Stimulated activated naive CD4-positive, alpha-beta T cell (primary cell): ENCODE measurements at regions not wholly inside any gene's neighbourhood (a gene's known extent, or its start where the extent isn't known, plus 50 kb on each side); places are given as distances from the start of the nearest gene placed in this dataset.

Experiments used
- DNase-seq, 6 experiments: peaks; one replicate each; lab custom pipeline; 2025; lab: John Stamatoyannopoulos, UW

DNA sequence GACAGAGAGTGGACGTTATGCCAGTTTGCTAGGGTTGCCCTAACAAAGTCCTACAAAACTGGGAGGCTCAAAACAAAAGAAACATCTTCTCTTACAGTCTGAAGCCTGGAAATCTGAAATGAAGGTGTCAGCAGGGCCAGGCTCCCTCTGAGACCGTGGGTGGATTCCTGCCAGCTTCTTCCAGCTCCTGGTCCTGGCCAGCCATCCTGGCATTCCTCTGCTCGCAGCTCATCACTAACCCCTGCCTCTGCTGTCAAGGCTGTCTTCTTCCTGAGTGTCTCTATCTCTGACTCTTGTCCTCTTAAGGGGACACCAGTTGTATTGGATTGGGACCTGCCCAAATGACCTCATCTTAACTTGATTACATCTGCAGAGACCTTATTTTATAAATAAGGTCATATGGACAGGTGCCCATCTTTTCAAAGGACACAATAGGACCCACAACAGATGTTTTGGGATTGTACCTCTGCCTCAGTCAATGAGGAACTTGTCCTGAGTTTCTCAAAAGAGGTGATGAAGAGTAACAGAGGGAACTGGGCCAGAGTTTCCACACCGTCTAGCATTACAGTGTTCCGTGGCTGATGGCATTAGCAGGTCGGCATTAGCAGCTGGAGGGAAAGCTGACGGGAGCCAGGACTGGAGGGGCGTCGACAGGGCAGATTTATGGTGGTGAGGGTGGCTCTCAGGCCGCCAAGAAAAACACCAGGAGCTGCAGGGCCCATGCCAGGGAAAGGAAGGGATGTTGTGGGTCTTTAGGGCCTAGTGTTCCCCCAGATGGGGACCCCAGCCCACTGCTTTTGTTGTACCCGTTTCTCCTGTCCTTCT, 157.3 kb downstream of the TBXT start:
- DNase-seq, result no peak

DNA sequence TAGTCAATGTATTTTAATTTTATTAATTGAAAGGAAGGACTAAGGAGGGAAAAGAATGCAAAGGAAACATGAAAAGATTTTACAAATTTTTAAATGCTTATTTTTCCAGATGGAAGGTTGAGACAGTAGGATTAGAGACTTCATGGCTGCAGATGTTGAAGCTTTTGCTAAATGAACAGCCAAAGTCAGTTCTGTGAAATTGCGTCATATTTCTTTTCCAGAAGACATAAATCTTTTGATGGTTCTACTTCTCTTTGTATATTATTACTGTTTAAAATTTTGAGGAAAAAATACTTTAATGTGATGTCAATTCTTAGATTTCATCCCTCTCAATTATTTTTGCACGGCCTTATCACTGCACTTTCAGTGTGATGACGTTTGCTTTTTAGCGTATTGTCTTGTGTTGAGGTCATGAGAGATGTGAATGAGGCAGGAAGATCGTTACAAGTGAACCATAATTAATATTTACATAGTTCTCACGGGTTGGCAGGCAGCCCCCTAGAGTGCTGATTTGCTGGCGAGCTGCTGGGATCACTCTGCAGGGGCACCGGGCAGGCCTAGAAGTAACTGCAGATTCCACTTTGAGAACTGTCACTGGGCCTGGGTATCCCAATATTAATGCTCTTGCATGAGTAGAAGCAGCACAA, 158.1 kb downstream of the TBXT start:
- no peak for DNase-seq

DNA sequence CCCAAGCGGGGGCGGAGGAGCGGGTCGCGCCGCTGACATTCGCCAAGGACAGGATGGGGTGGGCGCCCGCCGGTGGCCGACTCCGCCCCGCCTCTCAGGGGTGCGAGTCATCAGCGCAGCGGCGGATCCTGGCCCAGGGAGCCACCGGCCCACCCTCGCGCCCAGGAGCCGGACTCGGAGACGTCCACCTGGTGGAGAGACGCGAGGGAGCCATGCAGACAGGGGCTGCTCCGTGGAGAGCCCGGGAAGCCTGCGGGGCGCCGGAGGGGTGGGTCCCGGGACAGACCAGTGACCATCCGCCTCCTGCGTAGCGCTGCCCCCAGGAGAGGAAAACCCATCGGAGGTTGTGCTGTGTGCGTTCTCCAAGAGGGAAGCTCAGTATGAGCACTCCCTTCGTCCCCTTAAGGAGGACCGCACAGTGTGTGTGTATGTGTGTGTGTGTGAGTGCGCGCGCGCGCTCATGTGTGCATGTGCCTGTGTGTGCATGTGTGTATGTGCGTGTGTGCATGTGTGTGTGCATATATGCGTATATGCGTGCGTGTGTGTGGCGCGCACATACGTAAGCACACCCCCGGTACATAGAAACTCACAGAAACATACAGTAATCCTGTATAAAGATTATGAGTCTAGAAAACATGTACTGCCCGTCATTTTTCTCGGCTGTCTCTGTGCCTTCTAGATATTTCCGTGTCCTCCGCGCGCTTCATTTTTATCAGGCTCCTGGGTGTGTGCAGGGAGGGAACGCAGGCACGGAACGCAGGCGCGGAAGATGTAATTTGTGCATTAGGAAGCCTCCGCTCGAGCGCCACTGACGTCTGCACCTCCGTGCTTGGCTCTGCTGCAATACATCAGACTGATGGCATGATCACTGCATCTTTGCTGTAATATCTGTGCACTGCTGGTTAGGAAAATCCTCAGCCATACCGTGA, 158.9 kb downstream of the TBXT start:
- DNase-seq, result no peak

DNA sequence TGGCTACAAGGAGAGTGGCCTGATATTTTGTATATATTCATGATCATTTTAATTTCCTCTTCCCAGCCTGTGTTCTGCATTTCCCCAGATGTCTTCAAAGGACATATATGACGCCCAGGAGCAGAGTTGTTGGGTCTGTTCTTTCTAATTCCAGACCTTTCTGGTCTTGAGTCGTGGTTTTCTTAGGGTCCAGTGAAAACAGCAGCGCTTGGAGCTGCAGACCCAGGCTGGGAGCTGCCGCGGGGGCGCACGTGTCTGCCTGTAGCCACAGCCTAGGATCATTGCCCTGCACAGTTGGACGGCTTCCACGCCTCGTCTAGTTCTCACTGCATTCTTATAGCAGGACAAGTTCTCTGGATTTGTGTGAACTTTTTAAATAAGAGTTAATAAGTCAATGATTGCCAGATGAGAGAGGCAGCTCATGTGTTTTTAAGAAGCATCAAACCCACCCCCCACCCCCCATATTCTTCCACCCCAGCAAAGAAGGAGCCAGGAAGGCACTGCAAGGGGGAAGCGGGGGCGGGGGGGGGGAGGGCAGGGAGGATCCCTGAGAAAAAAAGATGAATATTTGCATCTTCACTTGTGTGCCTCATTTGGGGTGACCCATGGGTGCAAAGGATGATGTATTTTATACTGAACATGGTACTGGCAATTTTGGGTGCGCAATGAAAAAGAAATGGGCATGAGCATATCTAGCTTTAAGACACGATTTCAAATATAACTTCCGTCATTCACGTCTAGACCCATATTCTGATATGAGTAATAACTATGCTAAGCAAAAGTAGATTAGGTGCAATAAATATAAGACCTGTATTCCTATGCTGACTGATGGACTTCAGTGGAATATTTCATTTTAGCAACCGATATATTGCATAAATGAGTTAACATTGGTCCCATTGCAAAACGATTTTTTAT, 160.0 kb downstream of the TBXT start:
- DNase-seq, result no peak

DNA sequence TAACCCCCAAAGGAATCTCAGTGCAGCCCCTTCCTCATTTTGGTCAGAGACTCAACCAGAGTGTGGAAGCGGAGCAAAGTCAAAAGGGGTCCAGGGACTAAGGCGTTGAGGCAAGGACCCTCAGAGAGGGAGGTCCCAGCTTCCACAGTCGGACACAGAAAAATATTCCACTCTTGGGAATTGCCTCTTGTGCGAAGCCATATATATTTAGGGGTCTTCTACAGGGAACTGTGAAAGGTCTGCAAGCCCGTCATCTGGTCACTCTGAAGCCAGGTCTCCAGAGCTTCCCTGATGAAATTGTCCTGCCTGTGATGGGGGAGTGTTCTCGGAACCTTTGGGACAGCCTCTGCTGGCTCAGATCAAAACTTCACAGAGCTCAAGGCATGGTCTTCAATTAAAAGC, 160.8 kb downstream of the TBXT start:
- no peak for DNase-seq

DNA sequence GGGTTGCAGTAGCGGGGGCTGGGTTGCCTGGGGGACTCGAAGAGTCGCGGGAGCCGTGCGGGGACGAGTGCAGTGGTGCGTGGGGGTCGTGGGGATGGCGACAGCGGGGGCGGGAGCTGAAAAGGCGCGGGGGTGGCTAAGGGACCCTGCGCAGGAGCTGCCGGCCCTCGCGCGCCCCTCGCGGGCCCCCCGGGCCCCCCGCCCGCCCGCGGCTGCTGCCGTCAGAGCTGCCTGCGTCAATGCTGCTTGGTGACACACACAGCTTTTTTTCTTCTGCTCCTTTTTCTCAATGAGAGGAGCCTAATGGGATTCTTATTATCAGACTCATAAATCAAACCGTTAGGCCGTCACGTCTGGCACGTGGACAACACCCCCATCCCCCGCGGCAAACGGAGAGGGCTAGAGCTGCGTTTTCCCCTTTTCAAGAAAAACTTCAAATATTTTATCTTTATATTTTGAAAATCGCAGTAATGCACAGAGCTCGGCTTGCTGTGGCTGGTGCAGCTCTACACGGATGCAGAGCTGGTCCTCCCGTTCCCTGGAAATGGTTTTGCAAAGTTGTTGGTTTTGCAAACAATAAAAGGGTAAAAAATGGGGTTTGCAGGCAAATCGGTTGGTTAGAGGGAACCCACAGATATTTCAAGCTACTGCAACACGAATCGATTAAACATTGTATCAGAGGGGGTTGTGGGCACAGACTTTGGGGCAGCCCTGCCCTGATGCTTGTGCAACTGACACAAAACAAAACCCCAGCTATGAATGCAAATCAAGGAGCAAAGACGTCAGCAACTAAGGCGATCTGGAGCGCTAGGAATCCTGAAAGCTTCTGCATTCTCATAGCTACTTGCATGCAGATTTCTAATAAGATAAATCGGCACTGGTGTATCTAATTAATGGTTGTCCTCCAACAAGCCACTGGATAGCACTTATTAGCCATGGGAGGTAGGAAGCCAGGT, 161.4 kb downstream of the TBXT start:
- no peak for DNase-seq

DNA sequence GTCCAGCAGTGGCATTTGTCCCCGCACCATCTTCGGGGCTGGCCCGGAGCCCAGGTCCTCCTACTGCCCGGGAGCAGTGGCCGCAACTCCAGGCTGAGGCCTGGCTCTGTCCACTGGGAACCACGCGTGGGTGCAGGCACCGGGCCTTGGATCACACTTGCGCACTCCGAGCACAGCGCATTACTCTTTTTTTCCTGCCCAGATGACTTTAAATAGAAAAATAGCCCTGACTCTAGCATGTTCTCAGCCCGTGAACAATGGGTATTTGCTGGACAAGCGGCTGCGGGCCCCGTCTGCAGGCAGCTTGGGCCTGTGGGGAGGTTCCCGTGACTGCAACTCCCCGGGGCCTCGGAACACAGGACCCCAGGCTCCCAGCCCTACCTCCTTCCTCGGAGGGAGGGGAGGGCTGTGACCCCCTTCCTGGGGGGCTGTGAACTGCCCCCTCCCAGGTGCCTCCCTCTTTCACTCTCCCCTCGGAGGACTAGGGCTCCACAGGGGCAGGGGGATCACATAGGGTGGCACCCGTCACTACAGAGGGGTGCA, 162.2 kb downstream of the TBXT start:
- DNase-seq, result no peak

DNA sequence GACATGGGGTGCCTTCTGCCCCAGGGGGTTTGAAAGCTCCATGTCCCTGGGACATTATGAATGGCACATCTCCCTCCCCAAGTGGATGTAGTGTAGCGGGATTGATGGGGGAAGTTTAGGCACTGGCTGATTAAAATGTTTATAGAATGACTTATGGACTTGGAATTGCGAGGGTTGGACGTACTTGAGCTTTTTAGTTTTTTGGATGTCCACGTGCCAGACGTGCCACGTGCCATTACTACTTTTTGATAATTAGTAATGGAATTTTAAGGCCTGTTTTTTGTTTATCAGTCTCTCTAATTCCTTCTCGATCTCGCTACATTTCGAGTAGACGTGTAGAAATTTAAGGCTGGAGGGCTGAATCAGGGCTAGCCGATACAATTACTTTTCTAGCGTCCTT, 162.8 kb downstream of the TBXT start:
- DNase-seq, result no peak

DNA sequence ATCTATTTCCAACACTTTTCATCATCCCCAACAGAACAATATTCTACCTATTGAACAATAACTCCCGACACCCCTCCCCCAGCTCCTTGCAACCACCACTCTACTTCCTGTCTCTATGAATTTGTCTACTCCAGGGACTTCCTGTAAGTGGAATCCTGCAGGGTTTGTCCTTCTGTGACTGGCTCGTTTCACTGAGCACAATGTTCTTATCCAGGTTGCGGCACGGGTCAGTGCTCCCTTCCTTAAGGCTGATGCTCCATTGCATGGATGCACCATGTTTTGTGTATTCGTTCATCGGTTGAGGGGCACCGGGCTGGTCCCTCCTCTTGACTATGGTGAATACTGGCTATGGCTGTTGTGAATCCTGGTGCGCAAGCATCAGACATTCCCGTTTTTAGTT, 163.2 kb downstream of the TBXT start:
- no peak for DNase-seq

DNA sequence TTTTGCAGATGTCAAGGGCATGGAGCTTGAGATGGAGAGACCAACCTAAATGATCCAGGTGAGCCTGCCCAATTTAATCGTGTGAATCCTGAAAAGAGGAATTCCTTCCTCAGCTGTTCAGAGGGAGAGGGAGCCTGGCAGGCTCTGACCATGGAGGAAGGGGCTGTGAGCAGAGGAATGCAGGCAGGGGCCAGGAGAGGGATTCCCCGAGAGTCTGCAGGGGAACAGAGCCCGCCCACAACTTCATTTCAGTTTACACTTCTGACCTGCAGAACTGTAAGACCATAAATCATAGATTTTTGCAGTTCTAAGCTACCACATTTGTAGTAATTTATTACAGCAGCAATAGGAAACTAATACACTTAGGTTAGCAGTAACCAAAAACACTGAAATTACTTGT, 164.1 kb downstream of the TBXT start:
- no peak for DNase-seq

DNA sequence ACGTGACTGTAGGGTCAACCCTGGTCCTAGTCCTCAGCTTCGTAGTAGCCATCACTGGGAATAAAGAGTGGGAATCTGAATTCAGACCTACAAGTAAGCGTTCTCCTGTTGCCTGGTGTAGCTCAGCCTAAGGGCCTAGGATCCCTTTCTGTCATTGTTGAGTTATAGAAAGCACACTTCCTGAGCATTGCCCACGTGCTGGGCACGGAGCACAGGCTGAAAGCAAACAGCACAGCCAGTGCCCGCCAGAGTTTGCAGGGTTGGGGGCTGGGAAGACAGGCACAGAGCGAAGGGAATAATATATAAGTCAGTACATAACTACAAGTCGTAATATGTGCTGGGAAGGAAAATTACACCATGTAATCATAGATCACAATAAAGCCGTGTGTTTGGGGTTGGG, 166.3 kb downstream of the TBXT start:
- DNase-seq, result no peak

DNA sequence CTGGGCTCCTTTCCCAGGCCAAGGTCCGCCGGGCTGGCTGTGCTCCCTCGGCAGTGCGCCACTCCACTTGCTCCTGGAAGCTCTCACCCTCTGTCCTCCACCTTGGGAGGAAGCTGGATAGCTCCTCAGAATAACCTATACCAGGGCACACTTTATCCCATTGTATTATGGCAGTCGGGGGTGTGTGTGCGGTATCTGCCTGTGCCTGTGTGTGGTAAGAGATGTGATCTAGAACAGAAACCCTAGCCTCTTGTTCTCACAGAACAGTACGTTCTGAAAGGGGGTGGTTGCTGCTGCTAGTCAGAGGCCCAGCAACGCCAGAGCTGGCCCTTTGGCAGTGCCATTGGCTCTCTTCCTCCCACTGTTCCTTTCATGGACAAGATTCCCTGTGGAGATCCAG, 168.4 kb downstream of the TBXT start:
- no peak for DNase-seq

DNA sequence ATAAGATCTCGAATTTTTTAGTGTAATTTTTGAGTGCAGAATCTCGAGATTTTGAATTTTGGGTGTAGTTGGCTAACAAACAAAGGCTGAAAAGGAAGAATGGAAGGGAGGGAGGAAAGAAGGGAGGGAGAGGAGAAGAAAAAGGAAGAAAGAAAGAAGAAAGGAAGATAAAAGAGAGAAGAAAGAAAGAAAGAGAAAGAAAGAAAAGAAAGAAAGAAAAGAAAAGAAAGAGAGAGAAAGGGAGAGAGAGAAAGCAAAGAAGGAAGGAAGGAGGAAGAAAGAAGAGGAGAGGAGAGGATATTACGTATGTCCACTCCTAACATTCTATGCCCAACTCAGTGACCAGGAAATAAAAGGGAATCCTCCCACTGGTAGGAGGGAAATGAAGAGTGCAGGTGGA, 169.6 kb downstream of the TBXT start:
- DNase-seq, result no peak

DNA sequence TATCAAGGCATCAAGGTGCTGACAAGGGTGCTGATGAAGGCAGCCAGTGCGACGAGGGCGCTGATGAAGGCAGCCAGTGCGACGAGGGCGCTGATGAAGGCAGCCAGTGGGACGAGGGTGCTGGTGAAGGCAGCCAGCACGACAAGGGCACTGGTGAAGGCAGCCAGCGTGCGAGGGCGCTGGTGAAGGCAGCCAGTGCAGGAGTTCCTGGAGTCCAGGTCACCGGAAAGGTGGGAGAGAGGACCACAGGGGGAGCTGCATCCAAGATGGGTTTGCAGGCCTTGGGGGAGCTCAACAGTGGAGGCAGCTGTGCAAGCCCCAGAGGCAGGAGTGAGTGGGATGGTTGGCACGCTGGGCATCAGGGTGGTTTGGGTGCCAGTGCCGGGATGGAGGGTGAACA, 176.3 kb downstream of the TBXT start:
- no peak for DNase-seq

DNA sequence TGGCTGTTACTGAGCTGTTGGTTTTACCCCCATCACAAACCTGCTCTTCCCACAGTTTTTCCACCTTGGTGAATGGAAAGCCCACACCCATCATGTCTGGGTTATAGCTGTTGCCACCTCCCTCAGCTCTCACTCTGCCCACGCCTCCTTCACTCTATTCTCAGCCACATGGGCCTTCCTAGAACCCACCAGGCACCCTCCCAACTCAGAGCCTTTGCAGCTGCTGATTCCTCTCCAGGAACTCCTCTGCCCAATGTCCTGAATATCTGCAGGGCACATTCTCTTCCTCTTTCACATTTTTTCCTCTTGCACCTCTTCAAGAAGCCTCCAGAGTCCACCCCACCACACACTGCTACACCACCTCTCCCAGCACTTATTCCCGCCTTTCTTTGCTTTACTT, 177.4 kb downstream of the TBXT start:
- DNase-seq, result no peak

DNA sequence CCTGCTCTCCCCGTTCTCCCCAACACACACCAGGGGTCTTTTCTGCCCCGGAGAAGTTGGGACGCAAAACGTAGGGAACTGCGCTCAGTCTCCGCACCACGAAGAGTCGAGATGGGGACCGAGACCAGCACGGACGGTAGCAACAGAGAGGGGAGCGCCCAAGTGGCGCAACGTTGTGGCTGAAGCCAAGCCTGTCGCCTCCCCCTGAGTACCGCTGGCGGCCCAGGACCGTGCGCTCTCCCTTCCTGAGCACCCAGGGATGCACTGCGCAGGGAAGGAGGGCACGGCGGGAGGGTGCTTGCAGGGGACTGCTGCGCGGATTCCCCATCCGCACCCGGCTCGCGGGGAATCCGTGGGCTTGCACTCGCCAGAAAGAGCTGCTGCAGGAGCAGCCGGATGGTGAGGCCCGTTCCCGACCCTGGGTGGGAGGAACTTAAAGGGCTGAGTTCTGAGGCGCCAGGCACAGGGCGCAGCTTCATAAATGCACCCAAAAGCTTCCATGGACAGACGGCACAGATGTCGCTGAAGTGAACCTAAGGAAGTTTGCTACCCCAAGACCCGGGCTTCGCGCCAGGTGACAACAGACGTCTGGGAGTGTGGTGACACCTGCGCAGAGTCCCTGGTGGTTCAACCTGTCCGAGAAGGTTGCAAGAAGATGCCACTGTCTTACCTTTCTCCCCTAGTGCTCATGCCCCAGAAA, 178.7 kb downstream of the TBXT start:
- DNase-seq, result no peak

DNA sequence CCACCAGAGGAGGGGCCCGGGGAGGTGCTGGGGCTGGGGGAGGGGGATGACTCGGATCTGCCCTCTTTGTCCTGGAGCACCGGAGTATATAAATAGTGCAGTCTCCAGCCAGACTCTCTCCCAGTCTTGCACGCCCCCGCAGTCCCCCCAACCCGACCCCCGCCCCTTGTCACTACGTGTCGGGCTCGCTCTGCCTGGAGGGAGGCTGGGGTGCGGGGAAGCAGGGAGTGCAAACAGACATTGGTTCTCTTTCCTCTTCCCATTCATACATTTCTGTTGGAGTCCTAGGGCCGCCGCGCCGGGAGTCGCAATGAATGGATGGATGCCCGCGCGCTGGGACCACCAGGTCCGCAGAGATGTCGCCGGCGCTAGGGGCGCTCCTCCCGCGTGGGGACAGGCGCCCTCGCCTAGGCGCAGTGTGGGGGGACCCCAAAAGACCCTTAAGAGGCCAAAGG, 179.3 kb downstream of the TBXT start:
- DNase-seq, result no peak

DNA sequence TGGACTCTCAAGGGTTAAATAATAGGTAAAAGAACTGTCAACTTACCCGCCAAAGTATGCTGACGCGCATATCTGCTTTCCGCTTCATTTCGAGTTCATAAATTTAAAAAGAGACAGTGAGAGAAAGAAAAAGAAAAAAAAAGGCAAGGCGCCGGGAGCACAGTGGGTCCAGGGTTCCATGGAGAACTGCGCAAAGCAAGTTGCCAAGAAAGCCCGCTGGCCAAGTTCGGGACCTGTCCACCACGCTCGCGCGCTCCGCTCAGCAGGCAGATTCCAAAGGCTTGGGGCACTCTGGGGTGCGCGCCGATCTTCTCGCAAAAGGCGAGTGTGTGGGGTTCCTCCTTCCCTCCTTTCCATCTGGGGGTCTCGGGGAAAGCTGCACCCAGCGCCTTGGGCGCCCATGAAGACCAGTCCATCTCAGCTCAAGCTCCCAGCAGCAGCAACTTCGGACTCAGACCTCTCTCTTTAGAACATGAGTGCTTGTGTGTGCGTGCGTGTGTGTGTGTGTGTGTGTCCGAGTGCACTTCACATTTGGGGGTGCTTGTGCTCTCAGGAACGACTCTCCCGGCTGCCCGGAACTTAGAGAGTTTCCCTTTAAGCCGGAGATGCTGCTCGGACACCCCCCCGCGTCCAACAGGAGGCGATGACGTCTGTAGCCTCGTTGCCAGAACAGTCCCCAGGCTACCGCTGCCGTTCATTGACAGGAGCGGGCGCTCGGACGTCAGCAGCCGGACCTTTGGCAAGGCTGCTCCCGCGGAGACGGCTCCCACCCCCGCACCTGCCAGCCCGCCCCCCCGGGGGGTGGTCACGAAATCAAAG, 180.0 kb downstream of the TBXT start:
- no peak for DNase-seq
